ENCODE measurements at regions not wholly inside any gene's neighbourhood (a gene's known extent, or its start where the extent isn't known, plus 50 kb on each side); places are given as distances from the start of the nearest gene placed in this dataset.

GRCh38 chr6:68372991-68373390 is 262.1 kb upstream of the ADGRB3 start:
- DNase-seq = no peak

GRCh38 chr6:68368845-68369244 is 266.2 kb upstream of the ADGRB3 start:
- DNase-seq = no peak

- DNase-seq = no peak
Observed at GRCh38 chr6:68364271-68364805, 270.7 kb upstream of the ADGRB3 start.

- DNase-seq = peak in 2 of 14 donors; percentile 2
Observed at GRCh38 chr6:68343901-68344300, 291.2 kb upstream of the ADGRB3 start.

- DNase-seq = peak in 1 of 14 donors; percentile 0
Observed at GRCh38 chr6:68342286-68342685, 292.8 kb upstream of the ADGRB3 start.

GRCh38 chr6:68339488-68340131 is 295.5 kb upstream of the ADGRB3 start:
- no peak for DNase-seq

GRCh38 chr6:68333442-68333841 is 301.6 kb upstream of the ADGRB3 start:
- DNase-seq = peak in 1 of 14 donors; percentile 1

- no peak for DNase-seq
Observed at GRCh38 chr6:68328156-68328555, 306.9 kb upstream of the ADGRB3 start.

GRCh38 chr6:68326762-68327161 is 308.3 kb upstream of the ADGRB3 start:
- no peak for DNase-seq

GRCh38 chr6:68317366-68317765 is 317.7 kb upstream of the ADGRB3 start:
- no peak for DNase-seq

GRCh38 chr6:68313911-68314310 is 321.2 kb upstream of the ADGRB3 start:
- DNase-seq = no peak

GRCh38 chr6:68307301-68307700 is 327.8 kb upstream of the ADGRB3 start:
- no peak for DNase-seq

- no peak for DNase-seq
Observed at GRCh38 chr6:68296126-68296525, 339.0 kb upstream of the ADGRB3 start.

GRCh38 chr6:68282646-68283045 is 352.4 kb upstream of the ADGRB3 start:
- no peak for DNase-seq

GRCh38 chr6:68279793-68280557 is 355.1 kb upstream of the ADGRB3 start:
- no peak for DNase-seq

GRCh38 chr6:68273297-68273696 is 361.8 kb upstream of the ADGRB3 start:
- DNase-seq = no peak

GRCh38 chr6:68256391-68256790 is 378.7 kb upstream of the ADGRB3 start:
- no peak for DNase-seq

- DNase-seq = no peak
Observed at GRCh38 chr6:68252632-68253031, 382.4 kb upstream of the ADGRB3 start.

- DNase-seq = no peak
Observed at GRCh38 chr6:68247782-68248181, 387.3 kb upstream of the ADGRB3 start.

- DNase-seq = no peak
Observed at GRCh38 chr6:68240726-68241125, 394.4 kb upstream of the ADGRB3 start.

- DNase-seq = no peak
Observed at GRCh38 chr6:68239034-68239433, 396.0 kb upstream of the ADGRB3 start.

- no peak for DNase-seq
Observed at GRCh38 chr6:68238097-68238601, 396.9 kb upstream of the ADGRB3 start.

GRCh38 chr6:68237205-68237604 is 397.9 kb upstream of the ADGRB3 start:
- DNase-seq = no peak

- no peak for DNase-seq
Observed at GRCh38 chr6:68235326-68235784, 399.7 kb upstream of the ADGRB3 start.

Data from C1 segment of cervical spinal cord (tissue), 14 donors.